ENCODE measurements at regions not wholly inside any gene's neighbourhood (a gene's known extent, or its start where the extent isn't known, plus 50 kb on each side); places are given as distances from the start of the nearest gene placed in this dataset.

DNA sequence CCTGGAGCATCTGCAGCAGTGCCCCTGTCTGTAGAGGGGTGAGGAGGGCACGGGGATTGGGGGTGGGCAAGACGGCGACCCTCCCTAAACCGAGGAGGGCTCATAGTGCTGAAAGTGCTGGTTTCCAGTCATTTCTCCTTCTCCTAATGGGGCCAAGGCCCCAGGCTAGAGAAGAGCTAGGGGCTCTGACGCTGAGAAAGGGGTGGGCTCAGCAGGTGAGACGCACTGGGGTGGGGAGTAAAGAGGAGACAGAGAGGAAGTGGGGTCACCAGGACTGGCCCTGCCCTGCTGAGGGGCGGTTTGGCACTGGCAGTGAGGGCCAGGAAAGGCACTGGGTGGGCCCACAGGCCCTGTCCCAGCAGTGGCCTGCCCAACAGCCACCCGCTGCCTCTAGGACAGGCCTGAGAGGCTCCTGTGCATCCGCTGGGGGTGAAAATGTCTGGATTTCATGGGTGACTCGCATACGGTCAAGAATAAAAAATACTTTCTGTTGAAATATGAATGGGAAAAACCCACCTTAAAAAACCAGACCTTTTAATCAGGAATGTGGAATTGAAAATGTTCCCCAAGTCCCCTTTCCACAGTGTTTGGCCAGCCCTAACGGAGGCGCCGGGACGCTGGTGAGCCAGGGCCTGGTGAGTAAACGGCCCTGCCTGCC, 122.4 kb upstream of the SMURF2 start:
- TF ChIP-seq, protein P1, sequence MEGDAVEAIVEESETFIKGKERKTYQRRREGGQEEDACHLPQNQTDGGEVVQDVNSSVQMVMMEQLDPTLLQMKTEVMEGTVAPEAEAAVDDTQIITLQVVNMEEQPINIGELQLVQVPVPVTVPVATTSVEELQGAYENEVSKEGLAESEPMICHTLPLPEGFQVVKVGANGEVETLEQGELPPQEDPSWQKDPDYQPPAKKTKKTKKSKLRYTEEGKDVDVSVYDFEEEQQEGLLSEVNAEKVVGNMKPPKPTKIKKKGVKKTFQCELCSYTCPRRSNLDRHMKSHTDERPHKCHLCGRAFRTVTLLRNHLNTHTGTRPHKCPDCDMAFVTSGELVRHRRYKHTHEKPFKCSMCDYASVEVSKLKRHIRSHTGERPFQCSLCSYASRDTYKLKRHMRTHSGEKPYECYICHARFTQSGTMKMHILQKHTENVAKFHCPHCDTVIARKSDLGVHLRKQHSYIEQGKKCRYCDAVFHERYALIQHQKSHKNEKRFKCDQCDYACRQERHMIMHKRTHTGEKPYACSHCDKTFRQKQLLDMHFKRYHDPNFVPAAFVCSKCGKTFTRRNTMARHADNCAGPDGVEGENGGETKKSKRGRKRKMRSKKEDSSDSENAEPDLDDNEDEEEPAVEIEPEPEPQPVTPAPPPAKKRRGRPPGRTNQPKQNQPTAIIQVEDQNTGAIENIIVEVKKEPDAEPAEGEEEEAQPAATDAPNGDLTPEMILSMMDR (conservative IDR thresholded peaks at IDR 0.05; ENCODE audit: low read length): no peak
- TF ChIP-seq EZH2phosphoT487 (IDR thresholded peaks at IDR 0.05; ENCODE audit: borderline replicate concordance): no peak

Measured in Loucy (cell line).